HepG2 (cell line): ENCODE measurements at regions not wholly inside any gene's neighbourhood (a gene's known extent, or its start where the extent isn't known, plus 50 kb on each side); places are given as distances from the start of the nearest gene placed in this dataset.

Experiments
- ATAC-seq: fragments of 200-7000 bp; cut with Tn5 transposase; 3 replicates; pipeline ENCODE4 v1.9.1; 2020; ENCODE audit warnings: mild to moderate bottlenecking, moderate library complexity
- BruUV-seq: library from RNA; stranded (reverse); fragments of 400-500 nt; replicated peaks from 2 replicates; lab custom pipeline; 2021; lab: Mats Ljungman, UMichigan
- CTCF ChIA-PET: fragments of 300-600 bp; formaldehyde crosslinking; extraction: SDS; loops from one replicate; lab custom pipeline; 2021; ENCODE audit warnings: low total read pairs, inconsistent platforms, low intra/inter-chr PET ratio; lab: Yijun Ruan, JAX
- POLR2A ChIA-PET: fragments of 350-600 bp; sonication (Branson Sonifier 250); formaldehyde crosslinking; loops from one replicate; lab custom pipeline; 2020; ENCODE audit warnings: antibody characterized with exemption, inconsistent platforms; lab: Yijun Ruan, JAX
- DNase-seq: peaks from one replicate; pipeline ENCODE4 v3.0.0-alpha.2; 2015; ENCODE audit warnings: low spot score
- FAIRE-seq: peaks from 3 replicates; lab custom pipeline; 2011; peaks lifted over from hg19 to GRCh38; lab: Jason Lieb, UNC
- H2AFZ ChIP-seq: one replicate; pipeline ENCODE4 v1.6.1; 2011; ENCODE audit warnings: low read length, inconsistent platforms
- H3K27ac ChIP-seq: fragments of 300-600 bp; 3 replicates; pipeline ENCODE4 v1.8.0; 2011; ENCODE audit warnings: mixed run types, mild to moderate bottlenecking, mixed read lengths, low read length, inconsistent platforms; ENCODE audit not compliant: insufficient read depth; ENCODE audit errors: extremely low read length
- H3K27me3 ChIP-seq, 2 experiments: fragments of 200-600 bp in 1 of 2; 2 replicates in 1 of 2; 3 replicates in 1 of 2; pipeline versions ENCODE4 v1.6.0 to v1.8.0; 2011; ENCODE audit warnings: low read length in 2 of 2, mild to moderate bottlenecking in 2 of 2, moderate library complexity in 2 of 2, inconsistent platforms in 1 of 2; ENCODE audit not compliant: insufficient read depth in 2 of 2, control insufficient read depth in 1 of 2
- H3K36me3 ChIP-seq, 2 experiments: fragments of 200-600 bp in 1 of 2; replicated peaks in 1 of 2; 2 replicates in 1 of 2; 3 replicates in 1 of 2; pipeline versions ENCODE4 v1.5.1 to v1.8.0; 2011; ENCODE audit warnings: low read length in 2 of 2, inconsistent platforms in 1 of 2; ENCODE audit not compliant: insufficient read depth in 2 of 2, control insufficient read depth in 1 of 2
- H3K4me1 ChIP-seq: 2 replicates; pipeline ENCODE4 v1.5.1; 2012; ENCODE audit warnings: low read length, inconsistent platforms; ENCODE audit not compliant: insufficient read depth
- H3K4me2 ChIP-seq: 2 replicates; pipeline ENCODE4 v1.6.0; 2011; ENCODE audit warnings: low read depth, low read length, inconsistent platforms
- H3K4me3 ChIP-seq, 3 experiments: fragments of 200-600 bp in 1 of 3; sonication (generic), shearing (Covaris generic) in 1 of 3; replicated peaks in 1 of 3; 2 replicates each; pipeline ENCODE4 v1.5.1; 2011 to 2016; ENCODE audit warnings: low read length in 3 of 3, inconsistent platforms in 2 of 3, low read depth in 2 of 3, mild to moderate bottlenecking in 2 of 3, control low read depth in 1 of 3, mixed read lengths in 1 of 3; ENCODE audit not compliant: insufficient read depth in 1 of 3
- H3K79me2 ChIP-seq: one replicate; pipeline ENCODE4 v1.6.1; 2011; ENCODE audit warnings: low read length, inconsistent platforms; ENCODE audit not compliant: insufficient read depth
- H3K9ac ChIP-seq: 2 replicates; pipeline ENCODE4 v1.6.0; 2011; ENCODE audit warnings: mild to moderate bottlenecking, low read depth, low read length, inconsistent platforms; ENCODE audit not compliant: insufficient read depth
- H3K9me3 ChIP-seq: 2 replicates; pipeline ENCODE4 v1.5.1; 2012; ENCODE audit warnings: mild to moderate bottlenecking, low read length
- H4K20me1 ChIP-seq: 2 replicates; pipeline ENCODE4 v1.6.0; 2011; ENCODE audit warnings: inconsistent platforms, mild to moderate bottlenecking, low read length, moderate library complexity; ENCODE audit not compliant: insufficient read depth
- CEBPB ChIP-seq: IDR thresholded peaks from 2 replicates; pipeline ENCODE4 v1.6.1; 2011; ENCODE audit warnings: low read depth, low read length, improper control_type of control experiment, borderline replicate concordance
- CENPT ChIP-seq: sonication (generic); formaldehyde crosslinking; IDR thresholded peaks from 2 replicates; pipeline ENCODE4 v1.8.0; 2022; ENCODE audit warnings: low read depth, mild to moderate bottlenecking, moderate library complexity, missing genetic modification reagents
- MBNL3 ChIP-seq: fragments of 250-450 bp; sonication (Bioruptor Pico); conservative IDR thresholded peaks from 2 replicates; pipeline ENCODE4 v1.8.0; 2022; ENCODE audit warnings: mild to moderate bottlenecking, inconsistent platforms
- MEF2D ChIP-seq: sonication (generic); formaldehyde crosslinking; IDR thresholded peaks from 2 replicates; pipeline ENCODE4 v1.5.1; 2020; ENCODE audit warnings: mild to moderate bottlenecking, missing genetic modification reagents
- NBN ChIP-seq: fragments of 450-650 bp; conservative IDR thresholded peaks from 2 replicates; pipeline ENCODE4 v1.6.1; 2017
- TBX2 ChIP-seq: sonication (generic); formaldehyde crosslinking; IDR thresholded peaks from 2 replicates; pipeline ENCODE4 v1.5.0; 2020; ENCODE audit warnings: missing genetic modification reagents, mild to moderate bottlenecking, borderline replicate concordance
- ZFP36L1 ChIP-seq: sonication (generic); formaldehyde crosslinking; IDR thresholded peaks from 2 replicates; pipeline ENCODE4 v1.8.0; 2022; ENCODE audit warnings: mild to moderate bottlenecking, missing genetic modification reagents, moderate library complexity
- ZNF75D ChIP-seq: sonication (generic); formaldehyde crosslinking; IDR thresholded peaks from 2 replicates; pipeline ENCODE4 v1.8.1; 2023; ENCODE audit warnings: missing genetic modification reagents, mild to moderate bottlenecking, borderline replicate concordance
- ZSCAN31 ChIP-seq: sonication (generic); formaldehyde crosslinking; IDR thresholded peaks from 2 replicates; pipeline ENCODE4 v1.5.0; 2020; ENCODE audit warnings: low read depth, mild to moderate bottlenecking, missing genetic modification reagents
- in situ Hi-C: cut with HindIII; loops from 2 replicates; pipeline ENCODE4 v1.10.0; 2017; ENCODE audit warnings: low pct_unique_long_range_greater_than_20kb; ENCODE audit not compliant: extremely low pct_ligation_motif_present
- intact Hi-C: fragments of 100-400 bp; cut with micrococcal nuclease; formaldehyde crosslinking; loops from one replicate; pipeline ENCODE4 v1.10.0; 2022; ENCODE audit not compliant: unreplicated experiment
- TF ChIP-seq, protein P1 (sequence below): sonication (generic); formaldehyde crosslinking; IDR thresholded peaks from 2 replicates; pipeline ENCODE4 v1.5.0; 2020; ENCODE audit warnings: mild to moderate bottlenecking, missing genetic modification reagents, borderline replicate concordance
- TF ChIP-seq, protein P2 (sequence below): sonication (generic); formaldehyde crosslinking; IDR thresholded peaks from 2 replicates; pipeline ENCODE4 v1.5.1; 2020; ENCODE audit warnings: missing genetic modification reagents, mild to moderate bottlenecking, borderline replicate concordance

DNA sequence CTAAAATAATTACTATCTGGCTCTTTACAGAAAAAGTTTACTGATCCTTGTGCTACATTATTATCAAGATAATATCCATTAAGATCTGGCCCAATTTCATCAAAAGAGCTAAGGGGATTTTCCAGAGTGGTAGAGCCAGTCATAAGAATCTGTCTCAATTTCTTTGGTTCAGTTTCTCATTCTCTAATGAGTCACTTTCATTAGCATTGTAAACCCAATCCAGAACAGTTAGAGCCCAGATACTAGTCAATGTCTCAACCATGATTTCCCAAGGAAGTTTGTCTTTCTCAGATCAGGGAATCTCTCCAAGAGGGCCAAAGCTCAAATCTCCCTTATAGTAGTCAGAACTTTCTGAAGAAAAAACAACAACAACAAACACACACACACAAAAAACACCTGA lies 131.1 kb upstream of the PPP2R3A start:
- no peak overlapping the region for H3K9ac ChIP-seq
- ATAC-seq (no peak), DNase-seq (no peak), FAIRE-seq (no peak)
- no peaks in the 10 kb centered on the region for H4K20me1 ChIP-seq
- POLR2A ChIA-PET = no interaction called here
- in situ Hi-C loops (no loop called here), intact Hi-C loops (no loop called here)
- no peaks in the 10 kb centered on the region for H3K79me2 ChIP-seq
- no peak overlapping the region for H3K4me2 ChIP-seq
- no peak overlapping the region for H3K27ac ChIP-seq
- H3K9me3 ChIP-seq = no peaks in the 10 kb centered on the region
- CTCF ChIA-PET = no interaction called here
- H3K36me3 ChIP-seq = no peaks in the 10 kb centered on the region
- H3K4me1 ChIP-seq = no peaks in the 10 kb centered on the region
- no peak overlapping the region for H3K4me3 ChIP-seq
- no peak overlapping the region for H2AFZ ChIP-seq
- no TSS peak for BruUV-seq
- H3K27me3 ChIP-seq = no peaks in the 10 kb centered on the region
- TF ChIP-seq ZFP36L1 (CRISPR knock-in tag) = no peak
- no peak for TF ChIP-seq ZNF75D (CRISPR knock-in tag)
- no peak for TF ChIP-seq MEF2D (CRISPR knock-in tag)
- TF ChIP-seq MBNL3 (CRISPR knock-in tag) = no peak
- TF ChIP-seq, protein P1, sequence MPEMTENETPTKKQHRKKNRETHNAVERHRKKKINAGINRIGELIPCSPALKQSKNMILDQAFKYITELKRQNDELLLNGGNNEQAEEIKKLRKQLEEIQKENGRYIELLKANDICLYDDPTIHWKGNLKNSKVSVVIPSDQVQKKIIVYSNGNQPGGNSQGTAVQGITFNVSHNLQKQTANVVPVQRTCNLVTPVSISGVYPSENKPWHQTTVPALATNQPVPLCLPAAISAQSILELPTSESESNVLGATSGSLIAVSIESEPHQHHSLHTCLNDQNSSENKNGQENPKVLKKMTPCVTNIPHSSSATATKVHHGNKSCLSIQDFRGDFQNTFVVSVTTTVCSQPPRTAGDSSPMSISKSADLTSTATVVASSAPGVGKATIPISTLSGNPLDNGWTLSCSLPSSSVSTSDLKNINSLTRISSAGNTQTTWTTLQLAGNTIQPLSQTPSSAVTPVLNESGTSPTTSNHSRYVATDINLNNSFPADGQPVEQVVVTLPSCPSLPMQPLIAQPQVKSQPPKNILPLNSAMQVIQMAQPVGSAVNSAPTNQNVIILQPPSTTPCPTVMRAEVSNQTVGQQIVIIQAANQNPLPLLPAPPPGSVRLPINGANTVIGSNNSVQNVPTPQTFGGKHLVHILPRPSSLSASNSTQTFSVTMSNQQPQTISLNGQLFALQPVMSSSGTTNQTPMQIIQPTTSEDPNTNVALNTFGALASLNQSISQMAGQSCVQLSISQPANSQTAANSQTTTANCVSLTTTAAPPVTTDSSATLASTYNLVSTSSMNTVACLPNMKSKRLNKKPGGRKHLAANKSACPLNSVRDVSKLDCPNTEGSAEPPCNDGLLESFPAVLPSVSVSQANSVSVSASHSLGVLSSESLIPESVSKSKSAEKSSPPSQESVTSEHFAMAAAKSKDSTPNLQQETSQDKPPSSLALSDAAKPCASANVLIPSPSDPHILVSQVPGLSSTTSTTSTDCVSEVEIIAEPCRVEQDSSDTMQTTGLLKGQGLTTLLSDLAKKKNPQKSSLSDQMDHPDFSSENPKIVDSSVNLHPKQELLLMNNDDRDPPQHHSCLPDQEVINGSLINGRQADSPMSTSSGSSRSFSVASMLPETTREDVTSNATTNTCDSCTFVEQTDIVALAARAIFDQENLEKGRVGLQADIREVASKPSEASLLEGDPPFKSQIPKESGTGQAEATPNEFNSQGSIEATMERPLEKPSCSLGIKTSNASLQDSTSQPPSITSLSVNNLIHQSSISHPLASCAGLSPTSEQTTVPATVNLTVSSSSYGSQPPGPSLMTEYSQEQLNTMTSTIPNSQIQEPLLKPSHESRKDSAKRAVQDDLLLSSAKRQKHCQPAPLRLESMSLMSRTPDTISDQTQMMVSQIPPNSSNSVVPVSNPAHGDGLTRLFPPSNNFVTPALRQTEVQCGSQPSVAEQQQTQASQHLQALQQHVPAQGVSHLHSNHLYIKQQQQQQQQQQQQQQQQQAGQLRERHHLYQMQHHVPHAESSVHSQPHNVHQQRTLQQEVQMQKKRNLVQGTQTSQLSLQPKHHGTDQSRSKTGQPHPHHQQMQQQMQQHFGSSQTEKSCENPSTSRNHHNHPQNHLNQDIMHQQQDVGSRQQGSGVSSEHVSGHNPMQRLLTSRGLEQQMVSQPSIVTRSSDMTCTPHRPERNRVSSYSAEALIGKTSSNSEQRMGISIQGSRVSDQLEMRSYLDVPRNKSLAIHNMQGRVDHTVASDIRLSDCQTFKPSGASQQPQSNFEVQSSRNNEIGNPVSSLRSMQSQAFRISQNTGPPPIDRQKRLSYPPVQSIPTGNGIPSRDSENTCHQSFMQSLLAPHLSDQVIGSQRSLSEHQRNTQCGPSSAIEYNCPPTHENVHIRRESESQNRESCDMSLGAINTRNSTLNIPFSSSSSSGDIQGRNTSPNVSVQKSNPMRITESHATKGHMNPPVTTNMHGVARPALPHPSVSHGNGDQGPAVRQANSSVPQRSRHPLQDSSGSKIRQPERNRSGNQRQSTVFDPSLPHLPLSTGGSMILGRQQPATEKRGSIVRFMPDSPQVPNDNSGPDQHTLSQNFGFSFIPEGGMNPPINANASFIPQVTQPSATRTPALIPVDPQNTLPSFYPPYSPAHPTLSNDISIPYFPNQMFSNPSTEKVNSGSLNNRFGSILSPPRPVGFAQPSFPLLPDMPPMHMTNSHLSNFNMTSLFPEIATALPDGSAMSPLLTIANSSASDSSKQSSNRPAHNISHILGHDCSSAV (CRISPR knock-in tag) = no peak
- no peak for TF ChIP-seq NBN
- TF ChIP-seq ZSCAN31 = no peak
- no peak for TF ChIP-seq CENPT (CRISPR knock-in tag)
- TF ChIP-seq CEBPB = no peak
- no peak for TF ChIP-seq TBX2
- TF ChIP-seq, protein P2, sequence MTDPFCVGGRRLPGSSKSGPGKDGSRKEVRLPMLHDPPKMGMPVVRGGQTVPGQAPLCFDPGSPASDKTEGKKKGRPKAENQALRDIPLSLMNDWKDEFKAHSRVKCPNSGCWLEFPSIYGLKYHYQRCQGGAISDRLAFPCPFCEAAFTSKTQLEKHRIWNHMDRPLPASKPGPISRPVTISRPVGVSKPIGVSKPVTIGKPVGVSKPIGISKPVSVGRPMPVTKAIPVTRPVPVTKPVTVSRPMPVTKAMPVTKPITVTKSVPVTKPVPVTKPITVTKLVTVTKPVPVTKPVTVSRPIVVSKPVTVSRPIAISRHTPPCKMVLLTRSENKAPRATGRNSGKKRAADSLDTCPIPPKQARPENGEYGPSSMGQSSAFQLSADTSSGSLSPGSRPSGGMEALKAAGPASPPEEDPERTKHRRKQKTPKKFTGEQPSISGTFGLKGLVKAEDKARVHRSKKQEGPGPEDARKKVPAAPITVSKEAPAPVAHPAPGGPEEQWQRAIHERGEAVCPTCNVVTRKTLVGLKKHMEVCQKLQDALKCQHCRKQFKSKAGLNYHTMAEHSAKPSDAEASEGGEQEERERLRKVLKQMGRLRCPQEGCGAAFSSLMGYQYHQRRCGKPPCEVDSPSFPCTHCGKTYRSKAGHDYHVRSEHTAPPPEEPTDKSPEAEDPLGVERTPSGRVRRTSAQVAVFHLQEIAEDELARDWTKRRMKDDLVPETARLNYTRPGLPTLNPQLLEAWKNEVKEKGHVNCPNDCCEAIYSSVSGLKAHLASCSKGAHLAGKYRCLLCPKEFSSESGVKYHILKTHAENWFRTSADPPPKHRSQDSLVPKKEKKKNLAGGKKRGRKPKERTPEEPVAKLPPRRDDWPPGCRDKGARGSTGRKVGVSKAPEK (CRISPR knock-in tag) = no peak
